ENCODE measurements at regions not wholly inside any gene's neighbourhood (a gene's known extent, or its start where the extent isn't known, plus 50 kb on each side); places are given as distances from the start of the nearest gene placed in this dataset.
A peak's percentile ranks its signal among the peaks of the same experiment; 100 is the strongest.

GRCh38 chr4:161222889-161223288 is 940.9 kb downstream of the FSTL5 start:
- DNase-seq, result no peak

- DNase-seq, result no peak
These were observed 955.2 kb downstream of the FSTL5 start for GRCh38 chr4:161208564-161208963.

GRCh38 chr4:161206528-161207080 is 957.2 kb downstream of the FSTL5 start:
- no peak for DNase-seq

GRCh38 chr4:161203865-161204264 is 959.9 kb downstream of the FSTL5 start:
- no peak for DNase-seq

GRCh38 chr4:161197912-161198311 is 965.9 kb downstream of the FSTL5 start:
- no peak for DNase-seq

GRCh38 chr4:161197474-161197873 is 966.3 kb downstream of the FSTL5 start:
- DNase-seq, result no peak

- peak; percentile 38 for DNase-seq
These were observed 974.3 kb downstream of the FSTL5 start for GRCh38 chr4:161189286-161190134.

- no peak for DNase-seq
These were observed 975.2 kb downstream of the FSTL5 start for GRCh38 chr4:161188578-161188977.

- DNase-seq, result no peak
These were observed 976.2 kb downstream of the FSTL5 start for GRCh38 chr4:161187569-161187968.

- DNase-seq, result no peak
These were observed 977.0 kb downstream of the FSTL5 start for GRCh38 chr4:161186750-161187149.

GRCh38 chr4:161186012-161186411 is 977.8 kb downstream of the FSTL5 start:
- no peak for DNase-seq

- no peak for DNase-seq
These were observed 980.1 kb downstream of the FSTL5 start for GRCh38 chr4:161183729-161184128.

GRCh38 chr4:161182913-161183312 is 980.9 kb downstream of the FSTL5 start:
- no peak for DNase-seq

- DNase-seq, result no peak
These were observed 985.5 kb downstream of the FSTL5 start for GRCh38 chr4:161178310-161178709.

GRCh38 chr4:161172396-161173026 is 991.3 kb downstream of the FSTL5 start:
- no peak for DNase-seq

- no peak for DNase-seq
These were observed 996.3 kb downstream of the FSTL5 start for GRCh38 chr4:161167539-161167938.

GRCh38 chr4:161160718-161161117 is 1003.1 kb downstream of the FSTL5 start:
- DNase-seq, result no peak

GRCh38 chr4:161148051-161148450 is 1015.7 kb downstream of the FSTL5 start:
- DNase-seq, result no peak

- DNase-seq, result no peak
These were observed 1020.4 kb downstream of the FSTL5 start for GRCh38 chr4:161143375-161143774.

- DNase-seq, result no peak
These were observed 1029.0 kb downstream of the FSTL5 start for GRCh38 chr4:161134795-161135194.

- no peak for DNase-seq
These were observed 1030.1 kb downstream of the FSTL5 start for GRCh38 chr4:161133586-161134276.

GRCh38 chr4:161132715-161133425 is 1030.9 kb downstream of the FSTL5 start:
- DNase-seq, result no peak

- peak; percentile 3 for DNase-seq
These were observed 1042.3 kb downstream of the FSTL5 start for GRCh38 chr4:161121451-161121850.

Data from fibroblast of upper back skin (primary cell).